IPS-20b (cell line): ENCODE measurements at regions not wholly inside any gene's neighbourhood (a gene's known extent, or its start where the extent isn't known, plus 50 kb on each side); places are given as distances from the start of the nearest gene placed in this dataset.

Source experiments
- H3K27ac ChIP-seq: one replicate; pipeline ENCODE4 v1.5.1; 2013; ENCODE audit warnings: low read length
- H3K27me3 ChIP-seq: 2 replicates; pipeline ENCODE4 v1.6.1; 2013; ENCODE audit warnings: mild to moderate bottlenecking, low read length, inconsistent platforms; ENCODE audit not compliant: insufficient read depth
- H3K36me3 ChIP-seq: 2 replicates; pipeline ENCODE4 v1.6.1; 2013; ENCODE audit warnings: low read depth, mild to moderate bottlenecking, inconsistent platforms, low read length, moderate library complexity; ENCODE audit not compliant: insufficient read depth
- H3K4me1 ChIP-seq: 2 replicates; pipeline ENCODE4 v1.6.1; 2013; ENCODE audit warnings: mild to moderate bottlenecking, control low read depth, inconsistent platforms, low read length, moderate library complexity; ENCODE audit not compliant: insufficient read depth
- H3K4me3 ChIP-seq: 2 replicates; pipeline ENCODE4 v1.5.1; 2013; ENCODE audit warnings: mild to moderate bottlenecking, low read length, inconsistent platforms
- H3K9ac ChIP-seq: 2 replicates; pipeline ENCODE4 v1.6.1; 2013; ENCODE audit warnings: low read depth, mild to moderate bottlenecking, inconsistent platforms, low read length, moderate library complexity
- H3K9me3 ChIP-seq: 2 replicates; pipeline ENCODE4 v1.6.1; 2013; ENCODE audit warnings: mild to moderate bottlenecking, low read depth, low read length, inconsistent platforms; ENCODE audit not compliant: insufficient read depth

- no peaks in the 10 kb centered on the region for H3K36me3 ChIP-seq
- H3K4me1 ChIP-seq, result no peaks in the 10 kb centered on the region
- no peak overlapping the region for H3K9ac ChIP-seq
- no peaks in the 10 kb centered on the region for H3K27me3 ChIP-seq
- no peak overlapping the region for H3K27ac ChIP-seq
- H3K9me3 ChIP-seq, result no peaks in the 10 kb centered on the region
- H3K4me3 ChIP-seq, result no peak overlapping the region
Observed at GRCh38 chrX:109266034-109266433, 215.9 kb downstream of the GUCY2F start.

- no peaks in the 10 kb centered on the region for H3K9me3 ChIP-seq
- H3K4me3 ChIP-seq, result no peak overlapping the region
- H3K4me1 ChIP-seq, result no peaks in the 10 kb centered on the region
Observed at GRCh38 chrX:109264878-109265277, 217.0 kb downstream of the GUCY2F start.

GRCh38 chrX:109261279-109261678 is 220.6 kb downstream of the GUCY2F start:
- Histone ChIP-seq H3K9ac (no peak overlapping the region), H3K4me1 (no peaks in the 10 kb centered on the region), H3K27ac (no peak overlapping the region), H3K9me3 (no peaks in the 10 kb centered on the region), H3K27me3 (no peaks in the 10 kb centered on the region), H3K36me3 (no peaks in the 10 kb centered on the region), H3K4me3 (no peak overlapping the region)

More at GRCh38 chrX:109264878-109265277, 217.0 kb downstream of the GUCY2F start:
- Histone ChIP-seq H3K36me3 (no peaks in the 10 kb centered on the region), H3K27ac (no peak overlapping the region), H3K9ac (no peak overlapping the region), H3K27me3 (no peaks in the 10 kb centered on the region)

GRCh38 chrX:109252789-109253188 is 229.1 kb downstream of the GUCY2F start:
- Histone ChIP-seq H3K9ac (no peak overlapping the region), H3K36me3 (no peaks in the 10 kb centered on the region), H3K4me1 (no peaks in the 10 kb centered on the region), H3K9me3 (no peaks in the 10 kb centered on the region), H3K27ac (no peak overlapping the region), H3K4me3 (no peak overlapping the region), H3K27me3 (no peaks in the 10 kb centered on the region)

- H3K27ac ChIP-seq, result no peak overlapping the region
- no peak overlapping the region for H3K9ac ChIP-seq
- H3K9me3 ChIP-seq, result no peaks in the 10 kb centered on the region
- H3K36me3 ChIP-seq, result no peaks in the 10 kb centered on the region
- H3K4me3 ChIP-seq, result no peak overlapping the region
- no peaks in the 10 kb centered on the region for H3K27me3 ChIP-seq
- no peaks in the 10 kb centered on the region for H3K4me1 ChIP-seq
Observed at GRCh38 chrX:109218761-109219160, 263.1 kb downstream of the GUCY2F start.

GRCh38 chrX:109199726-109200125 is 282.2 kb downstream of the GUCY2F start:
- no peaks in the 10 kb centered on the region for H3K27me3 ChIP-seq
- no peaks in the 10 kb centered on the region for H3K9me3 ChIP-seq
- no peak overlapping the region for H3K4me3 ChIP-seq
- H3K36me3 ChIP-seq, result no peaks in the 10 kb centered on the region
- H3K9ac ChIP-seq, result no peak overlapping the region
- H3K4me1 ChIP-seq, result no peaks in the 10 kb centered on the region
- no peak overlapping the region for H3K27ac ChIP-seq

GRCh38 chrX:109190542-109190941 is 291.3 kb downstream of the GUCY2F start:
- Histone ChIP-seq H3K9ac (no peak overlapping the region), H3K4me3 (no peak overlapping the region), H3K27ac (no peak overlapping the region), H3K27me3 (no peaks in the 10 kb centered on the region), H3K9me3 (no peaks in the 10 kb centered on the region), H3K4me1 (peaks cover 5% of the 10 kb centered on the region), H3K36me3 (no peaks in the 10 kb centered on the region)

- Histone ChIP-seq H3K9me3 (no peaks in the 10 kb centered on the region), H3K36me3 (no peaks in the 10 kb centered on the region), H3K4me3 (no peak overlapping the region), H3K27ac (no peak overlapping the region), H3K27me3 (no peaks in the 10 kb centered on the region), H3K4me1 (peaks cover 9% of the 10 kb centered on the region), H3K9ac (no peak overlapping the region)
Observed at GRCh38 chrX:109187473-109188168, 294.3 kb downstream of the GUCY2F start.

- Histone ChIP-seq H3K27me3 (no peaks in the 10 kb centered on the region), H3K4me1 (peaks cover 9% of the 10 kb centered on the region), H3K4me3 (no peak overlapping the region), H3K36me3 (no peaks in the 10 kb centered on the region), H3K9ac (no peak overlapping the region), H3K27ac (no peak overlapping the region), H3K9me3 (no peaks in the 10 kb centered on the region)
Observed at GRCh38 chrX:109186939-109187338, 294.9 kb downstream of the GUCY2F start.

- peaks cover 9% of the 10 kb centered on the region for H3K4me1 ChIP-seq
- no peaks in the 10 kb centered on the region for H3K36me3 ChIP-seq
- H3K9ac ChIP-seq, result peak overlapping the region; percentile 12; the same call in 1 of the 2 replicates
- H3K27ac ChIP-seq, result peak overlapping the region; percentile 76
- H3K4me3 ChIP-seq, result peak overlapping the region; percentile 51
- no peaks in the 10 kb centered on the region for H3K27me3 ChIP-seq
- no peaks in the 10 kb centered on the region for H3K9me3 ChIP-seq
Observed at GRCh38 chrX:109184506-109185139, 297.3 kb downstream of the GUCY2F start.

- no peak overlapping the region for H3K4me3 ChIP-seq
- H3K9me3 ChIP-seq, result no peaks in the 10 kb centered on the region; the same call in 1 of the 2 replicates
- no peak overlapping the region for H3K27ac ChIP-seq
- no peaks in the 10 kb centered on the region for H3K27me3 ChIP-seq
- no peak overlapping the region for H3K9ac ChIP-seq
- H3K36me3 ChIP-seq, result no peaks in the 10 kb centered on the region
- H3K4me1 ChIP-seq, result no peaks in the 10 kb centered on the region
Observed at GRCh38 chrX:109172091-109172602, 309.7 kb downstream of the GUCY2F start.

GRCh38 chrX:109155161-109155560 is 326.7 kb downstream of the GUCY2F start:
- H3K27me3 ChIP-seq, result no peaks in the 10 kb centered on the region
- no peaks in the 10 kb centered on the region for H3K4me1 ChIP-seq
- H3K9me3 ChIP-seq, result no peaks in the 10 kb centered on the region

More at GRCh38 chrX:109155161-109155560, 326.7 kb downstream of the GUCY2F start:
- H3K4me3 ChIP-seq, result no peak overlapping the region
- H3K27ac ChIP-seq, result no peak overlapping the region
- H3K9ac ChIP-seq, result no peak overlapping the region
- H3K36me3 ChIP-seq, result no peaks in the 10 kb centered on the region
